K562 (cell line): ENCODE measurements at regions not wholly inside any gene's neighbourhood (a gene's known extent, or its start where the extent isn't known, plus 50 kb on each side); places are given as distances from the start of the nearest gene placed in this dataset.

Source experiments
- ATAC-seq: fragments of 200-7000 bp; cut with Tn5 transposase; 3 replicates; pipeline ENCODE4 v1.9.1; 2020; ENCODE audit warnings: moderate library complexity
- BruUV-seq: library from RNA; stranded (reverse); fragments of 400-500 nt; replicated peaks from 2 replicates; lab custom pipeline; 2021; lab: Mats Ljungman, UMichigan
- CTCF ChIA-PET: fragments of 300-600 bp; formaldehyde crosslinking; extraction: SDS; loops from one replicate; lab custom pipeline; 2021; ENCODE audit warnings: low intra/inter-chr PET ratio; lab: Yijun Ruan, JAX
- POLR2A ChIA-PET: fragments of 300-600, 350-650 bp; sonication (Branson Sonifier 250); formaldehyde crosslinking; extraction: SDS; loops from one replicate; lab custom pipeline; 2021; ENCODE audit warnings: antibody characterized with exemption, inconsistent platforms; lab: Yijun Ruan, JAX
- DNase-seq, 4 experiments: peaks; one replicate each; pipeline versions ENCODE4 v3.0.0 to v3.0.0-alpha.2; 2011 to 2018; ENCODE audit warnings: low spot score in 3 of 4, mixed read lengths in 3 of 4; ENCODE audit errors: extremely low read depth in 1 of 4
- FAIRE-seq: peaks from 2 replicates; lab custom pipeline; 2011; peaks lifted over from hg19 to GRCh38; lab: Jason Lieb, UNC
- H2AFZ ChIP-seq: 2 replicates; pipeline ENCODE4 v1.6.0; 2011; ENCODE audit warnings: low read depth, low read length, control low read depth, inconsistent platforms
- H3K27ac ChIP-seq: fragments of 200-600 bp; 3 replicates; pipeline ENCODE4 v1.8.0; 2011; ENCODE audit warnings: low read depth, mild to moderate bottlenecking, control low read depth, inconsistent platforms, low read length, moderate library complexity, mixed read lengths; ENCODE audit errors: extremely low read depth
- H3K27me3 ChIP-seq, 2 experiments: fragments of 300-600 bp in 1 of 2; 2 replicates in 1 of 2; 3 replicates in 1 of 2; pipeline versions ENCODE4 v1.6.0 to v1.8.0; 2011; ENCODE audit warnings: inconsistent platforms in 2 of 2, low read length in 2 of 2, mild to moderate bottlenecking in 1 of 2, mixed read lengths in 1 of 2, moderate library complexity in 1 of 2; ENCODE audit not compliant: control insufficient read depth in 2 of 2, insufficient read depth in 2 of 2
- H3K36me3 ChIP-seq: fragments of 300-600 bp; 3 replicates; pipeline ENCODE4 v1.8.0; 2011; ENCODE audit warnings: mild to moderate bottlenecking, low read length, inconsistent platforms; ENCODE audit not compliant: control insufficient read depth, insufficient read depth
- H3K4me1 ChIP-seq, 2 experiments: fragments of 200-600 bp in 1 of 2; replicated peaks in 1 of 2; 2 replicates in 1 of 2; 3 replicates in 1 of 2; pipeline versions ENCODE4 v1.5.1 to v1.8.0; 2011; ENCODE audit warnings: inconsistent platforms in 2 of 2, low read length in 2 of 2, mild to moderate bottlenecking in 1 of 2, mixed read lengths in 1 of 2, moderate library complexity in 1 of 2; ENCODE audit not compliant: control insufficient read depth in 2 of 2, insufficient read depth in 2 of 2
- H3K4me2 ChIP-seq: 2 replicates; pipeline ENCODE4 v1.6.1; 2011; ENCODE audit warnings: low read length, control low read depth, inconsistent platforms, mixed read lengths; ENCODE audit not compliant: insufficient read depth
- H3K4me3 ChIP-seq: fragments of 200-600 bp; sonication (generic), shearing (Covaris generic); 2 replicates; pipeline ENCODE4 v1.5.1; 2016; ENCODE audit warnings: control low read depth, inconsistent platforms
- H3K79me2 ChIP-seq: fragments of 200-600 bp; 3 replicates; pipeline ENCODE4 v1.8.0; 2011; ENCODE audit warnings: low read length, inconsistent platforms; ENCODE audit not compliant: control insufficient read depth, insufficient read depth
- H3K9ac ChIP-seq, 2 experiments: 2 replicates each; pipeline versions ENCODE4 v1.6.0 to v1.6.1; 2011; ENCODE audit warnings: low read depth in 2 of 2, low read length in 2 of 2, control low read depth in 1 of 2, inconsistent platforms in 1 of 2, mild to moderate bottlenecking in 1 of 2, mixed read lengths in 1 of 2; ENCODE audit not compliant: insufficient read depth in 1 of 2
- H3K9me1 ChIP-seq: one replicate; pipeline ENCODE4 v1.6.0; 2011; ENCODE audit warnings: inconsistent platforms, mild to moderate bottlenecking, low read length, moderate library complexity; ENCODE audit not compliant: control insufficient read depth, insufficient read depth
- H3K9me3 ChIP-seq: replicated peaks from 2 replicates; pipeline ENCODE4 v1.5.1; 2011; ENCODE audit warnings: low read depth, low read length, inconsistent platforms; ENCODE audit not compliant: control insufficient read depth, insufficient read depth
- H4K20me1 ChIP-seq: replicated peaks from 2 replicates; pipeline ENCODE4 v1.6.1; 2011; ENCODE audit warnings: low read length, inconsistent platforms, mixed read lengths; ENCODE audit not compliant: control insufficient read depth, insufficient read depth
- ARHGAP35 ChIP-seq: fragments of 450-650 bp; IDR thresholded peaks from 2 replicates; pipeline ENCODE4 v1.6.1; 2018; ENCODE audit not compliant: partially characterized antibody
- ASH1L ChIP-seq: fragments of 450-650 bp; IDR thresholded peaks from 2 replicates; pipeline ENCODE4 v1.6.1; 2018; ENCODE audit warnings: borderline replicate concordance, mild to moderate bottlenecking, low read depth; ENCODE audit not compliant: partially characterized antibody
- CBX2 ChIP-seq: fragments of 200-600 bp; sonication (generic); IDR thresholded peaks from one replicate; pipeline ENCODE4 v1.6.1; 2012; ENCODE audit warnings: mild to moderate bottlenecking, low read length, inconsistent platforms; ENCODE audit not compliant: insufficient read depth, poor library complexity, severe bottlenecking
- CHD4 ChIP-seq: fragments of 200-600 bp; sonication (generic); IDR thresholded peaks from 3 replicates; pipeline ENCODE4 v1.6.1; 2012; ENCODE audit warnings: low read depth, mild to moderate bottlenecking, mixed read lengths, low read length, inconsistent platforms; ENCODE audit not compliant: insufficient read depth, insufficient replicate concordance, poor library complexity, severe bottlenecking
- DIDO1 ChIP-seq: fragments of 450-650 bp; IDR thresholded peaks from 2 replicates; pipeline ENCODE4 v1.6.1; 2016; ENCODE audit warnings: low read depth, missing biosample characterization, missing genetic modification characterization
- DNMT1 ChIP-seq: fragments of 450-650 bp; IDR thresholded peaks from 2 replicates; pipeline ENCODE4 v1.6.1; 2016; ENCODE audit warnings: antibody characterized with exemption, mild to moderate bottlenecking
- FIP1L1 ChIP-seq: fragments of 200-400 bp; formaldehyde crosslinking; IDR thresholded peaks from 2 replicates; pipeline ENCODE4 v1.6.1; 2018; ENCODE audit warnings: mild to moderate bottlenecking, low read depth, low read length; ENCODE audit not compliant: poor library complexity, severe bottlenecking
- GATAD2A ChIP-seq: fragments of 450-650 bp; IDR thresholded peaks from 2 replicates; pipeline ENCODE4 v1.6.1; 2017
- KAT2B ChIP-seq: IDR thresholded peaks from one replicate; pipeline ENCODE4 v1.6.1; 2012; ENCODE audit warnings: low read depth, mild to moderate bottlenecking, control low read depth, inconsistent platforms, low read length, moderate library complexity
- NUFIP1 ChIP-seq: fragments of 450-650 bp; IDR thresholded peaks from 2 replicates; pipeline ENCODE4 v1.6.1; 2018; ENCODE audit not compliant: partially characterized antibody
- RHOXF2B ChIP-seq: fragments of 250-450 bp; sonication (Bioruptor Pico); conservative IDR thresholded peaks from 2 replicates; pipeline ENCODE4 v1.5.1; 2021
- SREBF1 ChIP-seq: fragments of 150-350 bp; IDR thresholded peaks from 2 replicates; pipeline ENCODE4 v1.6.1; 2014; ENCODE audit warnings: antibody characterized with exemption, low read depth, low read length, borderline replicate concordance
- ZFP1 ChIP-seq: fragments of 450-650 bp; formaldehyde crosslinking; IDR thresholded peaks from 2 replicates; pipeline ENCODE4 v1.4.0; 2020; ENCODE audit warnings: mild to moderate bottlenecking, mixed read lengths
- WGBS: fragments of 100-300 bp; shearing (Covaris generic); methylation state at CpG from one replicate; pipeline ENCODE4 v1.1.6; 2016; ENCODE audit warnings: low coverage, mixed read lengths; ENCODE audit not compliant: insufficient coverage; ENCODE audit errors: missing lambda C conversion rate; 5-methylcytosine and 5-hydroxymethylcytosine counted together
- in situ Hi-C: fragments of 300-500 bp; cut with MboI; formaldehyde crosslinking; loops from 4 replicates; pipeline ENCODE4 v1.15.0; 2018; ENCODE audit warnings: inconsistent platforms, mixed read lengths
- intact Hi-C: fragments of 100-400 bp; cut with micrococcal nuclease; formaldehyde crosslinking; loops from 2 replicates; pipeline ENCODE4 v1.14.2; 2022
- TF ChIP-seq, protein P1 (sequence below): fragments of 450-650 bp; IDR thresholded peaks from 2 replicates; pipeline ENCODE4 v1.6.1; 2018; ENCODE audit warnings: mild to moderate bottlenecking, low read depth; ENCODE audit not compliant: partially characterized antibody
- TF ChIP-seq, protein P2 (sequence below): IDR thresholded peaks from 2 replicates; pipeline ENCODE4 v1.6.1; 2011; ENCODE audit warnings: borderline replicate concordance, low read depth, mild to moderate bottlenecking, moderate library complexity, low read length; ENCODE audit not compliant: insufficient read depth, poor library complexity, severe bottlenecking
- TF ChIP-seq, protein P3 (sequence below), 2 experiments: fragments of 450-650 bp; IDR thresholded peaks; 2 replicates each; pipeline ENCODE4 v1.6.1; 2016

DNA sequence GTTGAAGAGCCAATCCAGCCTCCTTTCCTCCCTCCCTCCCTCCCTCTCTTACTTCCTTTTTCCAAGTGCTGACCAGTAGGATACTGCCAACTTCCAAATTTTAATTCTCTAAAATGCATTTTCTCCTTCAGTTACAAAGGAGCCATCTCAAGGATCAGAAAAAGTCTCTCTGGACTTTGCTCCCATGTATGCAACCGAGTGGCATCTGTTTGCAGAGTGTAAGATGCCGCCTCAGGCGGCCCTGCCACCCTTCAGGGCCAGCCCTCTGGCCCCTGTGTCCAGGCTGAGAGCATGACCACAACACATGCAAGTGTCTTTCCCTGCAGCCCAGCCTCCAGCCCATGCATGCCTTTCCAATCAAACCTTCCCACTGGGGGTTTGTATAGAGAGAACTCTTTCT is 205.3 kb upstream of the RAB4A start:
- H3K36me3 ChIP-seq = no peaks in the 10 kb centered on the region
- no peaks in the 10 kb centered on the region for H3K9me3 ChIP-seq
- CTCF ChIA-PET = no interaction called here
- POLR2A ChIA-PET = interaction anchor here (0.7 kb wide), 1 partner anchor 35 kb away, joined by 3 read pairs; no protein-coding TSS in a partner anchor
- intact Hi-C loops (no loop called here), in situ Hi-C loops (no loop called here)
- H4K20me1 ChIP-seq = no peaks in the 10 kb centered on the region; the same call in 1 of the 2 replicates
- no peak for DNase-seq
- H3K9ac ChIP-seq = no peak overlapping the region
- no peaks in the 10 kb centered on the region for H3K79me2 ChIP-seq
- TF ChIP-seq DIDO1 (tag) = no peak
- TF ChIP-seq, protein P1, sequence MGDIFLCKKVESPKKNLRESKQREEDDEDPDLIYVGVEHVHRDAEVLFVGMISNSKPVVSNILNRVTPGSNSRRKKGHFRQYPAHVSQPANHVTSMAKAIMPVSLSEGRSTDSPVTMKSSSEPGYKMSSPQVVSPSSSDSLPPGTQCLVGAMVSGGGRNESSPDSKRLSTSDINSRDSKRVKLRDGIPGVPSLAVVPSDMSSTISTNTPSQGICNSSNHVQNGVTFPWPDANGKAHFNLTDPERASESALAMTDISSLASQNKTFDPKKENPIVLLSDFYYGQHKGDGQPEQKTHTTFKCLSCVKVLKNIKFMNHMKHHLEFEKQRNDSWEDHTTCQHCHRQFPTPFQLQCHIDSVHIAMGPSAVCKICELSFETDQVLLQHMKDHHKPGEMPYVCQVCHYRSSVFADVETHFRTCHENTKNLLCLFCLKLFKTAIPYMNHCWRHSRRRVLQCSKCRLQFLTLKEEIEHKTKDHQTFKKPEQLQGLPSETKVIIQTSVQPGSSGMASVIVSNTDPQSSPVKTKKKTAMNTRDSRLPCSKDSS = no peak
- TF ChIP-seq DNMT1 = no peak
- no peak for TF ChIP-seq GATAD2A
- TF ChIP-seq FIP1L1 = no peak
- TF ChIP-seq CHD4 = no peak
- no peak for TF ChIP-seq ZFP1
- no peak for TF ChIP-seq ARHGAP35
- TF ChIP-seq SREBF1 = no peak
- TF ChIP-seq, protein P2, sequence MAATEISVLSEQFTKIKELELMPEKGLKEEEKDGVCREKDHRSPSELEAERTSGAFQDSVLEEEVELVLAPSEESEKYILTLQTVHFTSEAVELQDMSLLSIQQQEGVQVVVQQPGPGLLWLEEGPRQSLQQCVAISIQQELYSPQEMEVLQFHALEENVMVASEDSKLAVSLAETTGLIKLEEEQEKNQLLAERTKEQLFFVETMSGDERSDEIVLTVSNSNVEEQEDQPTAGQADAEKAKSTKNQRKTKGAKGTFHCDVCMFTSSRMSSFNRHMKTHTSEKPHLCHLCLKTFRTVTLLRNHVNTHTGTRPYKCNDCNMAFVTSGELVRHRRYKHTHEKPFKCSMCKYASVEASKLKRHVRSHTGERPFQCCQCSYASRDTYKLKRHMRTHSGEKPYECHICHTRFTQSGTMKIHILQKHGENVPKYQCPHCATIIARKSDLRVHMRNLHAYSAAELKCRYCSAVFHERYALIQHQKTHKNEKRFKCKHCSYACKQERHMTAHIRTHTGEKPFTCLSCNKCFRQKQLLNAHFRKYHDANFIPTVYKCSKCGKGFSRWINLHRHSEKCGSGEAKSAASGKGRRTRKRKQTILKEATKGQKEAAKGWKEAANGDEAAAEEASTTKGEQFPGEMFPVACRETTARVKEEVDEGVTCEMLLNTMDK = no peak
- no peak for TF ChIP-seq NUFIP1
- TF ChIP-seq ASH1L = no peak
- TF ChIP-seq CBX2 = no peak
- TF ChIP-seq KAT2B = no peak
- TF ChIP-seq RHOXF2B = no peak
- TF ChIP-seq, protein P3, sequence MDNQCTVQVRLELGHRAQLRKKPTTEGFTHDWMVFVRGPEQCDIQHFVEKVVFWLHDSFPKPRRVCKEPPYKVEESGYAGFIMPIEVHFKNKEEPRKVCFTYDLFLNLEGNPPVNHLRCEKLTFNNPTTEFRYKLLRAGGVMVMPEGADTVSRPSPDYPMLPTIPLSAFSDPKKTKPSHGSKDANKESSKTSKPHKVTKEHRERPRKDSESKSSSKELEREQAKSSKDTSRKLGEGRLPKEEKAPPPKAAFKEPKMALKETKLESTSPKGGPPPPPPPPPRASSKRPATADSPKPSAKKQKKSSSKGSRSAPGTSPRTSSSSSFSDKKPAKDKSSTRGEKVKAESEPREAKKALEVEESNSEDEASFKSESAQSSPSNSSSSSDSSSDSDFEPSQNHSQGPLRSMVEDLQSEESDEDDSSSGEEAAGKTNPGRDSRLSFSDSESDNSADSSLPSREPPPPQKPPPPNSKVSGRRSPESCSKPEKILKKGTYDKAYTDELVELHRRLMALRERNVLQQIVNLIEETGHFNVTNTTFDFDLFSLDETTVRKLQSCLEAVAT (IDR thresholded peaks at IDR 0.05) = no peak
- peaks cover 3 to 46% of the 10 kb centered on the region in 2 experiments; a peak in 4 of 5 replicates for H3K27me3 ChIP-seq
- ATAC-seq = no peak
- no peak overlapping the region for H3K4me2 ChIP-seq
- H3K4me3 ChIP-seq = no peak overlapping the region
- no peak overlapping the region for H2AFZ ChIP-seq
- no peaks in the 10 kb centered on the region for H3K9me1 ChIP-seq
- WGBS = 0% methylated on average over 3 of the region's 3 CpGs
- no TSS peak for BruUV-seq
- H3K27ac ChIP-seq = no peak overlapping the region
- no peaks in the 10 kb centered on the region for H3K4me1 ChIP-seq
- no peak for FAIRE-seq
